Gastroesophageal sphincter (tissue), 4 donors: ENCODE measurements at regions not wholly inside any gene's neighbourhood (a gene's known extent, or its start where the extent isn't known, plus 50 kb on each side); places are given as distances from the start of the nearest gene placed in this dataset.
A peak's percentile ranks its signal among the peaks of the same experiment; 100 is the strongest.

Experiments
- ATAC-seq: fragments of 150-250 bp; one replicate; pipeline ENCODE4 v1.9.1; 2016; ENCODE audit warnings: mild to moderate bottlenecking, moderate library complexity
- H3K27ac ChIP-seq, 4 donors: fragments of 200-600 bp; sonication (generic) in 3 of 4; 1 replicate in 3 of 4; 2 replicates in 1 of 4; pipeline ENCODE4 v1.5.1; 2016 to 2019
- H3K27me3 ChIP-seq: fragments of 200-600 bp; sonication (generic); one replicate; pipeline ENCODE4 v1.5.1; 2019
- H3K36me3 ChIP-seq, 2 donors: fragments of 200-600 bp; sonication (generic); one replicate each; pipeline ENCODE4 v1.5.1; 2019; ENCODE audit warnings: control low read depth in 1 of 2
- H3K4me1 ChIP-seq, 3 donors: fragments of 200-600 bp; sonication (generic); 1 replicate in 2 of 3; 2 replicates in 1 of 3; pipeline ENCODE4 v1.5.1; 2016 to 2019; ENCODE audit warnings: control low read depth in 2 of 3
- H3K4me3 ChIP-seq, 2 donors: fragments of 200-600 bp; sonication (generic); one replicate each; pipeline ENCODE4 v1.5.1; 2019; ENCODE audit warnings: mild to moderate bottlenecking in 1 of 2, moderate library complexity in 1 of 2
- H3K9me3 ChIP-seq, 3 donors: fragments of 200-600 bp; sonication (generic); one replicate each; pipeline ENCODE4 v1.5.1; 2017 to 2019; ENCODE audit warnings: control low read depth in 2 of 3
- EP300 ChIP-seq: sonication (generic); formaldehyde crosslinking; IDR thresholded peaks from one replicate; pipeline ENCODE4 v1.6.1; 2017; ENCODE audit warnings: antibody characterized with exemption, mild to moderate bottlenecking
- POLR2A ChIP-seq, 2 donors: fragments of 450-650 bp; IDR thresholded peaks; one replicate each; pipeline ENCODE4 v1.6.1; 2017; ENCODE audit warnings: antibody characterized with exemption in 2 of 2, mild to moderate bottlenecking in 2 of 2, moderate library complexity in 1 of 2
- POLR2AphosphoS5 ChIP-seq: sonication (generic); formaldehyde crosslinking; IDR thresholded peaks from one replicate; pipeline ENCODE4 v1.6.1; 2017; ENCODE audit warnings: antibody characterized with exemption
- whole genome bisulfite sequencing, 2 donors: methylation state at CpG; one replicate each; pipeline ENCODE4 v1.1.5; 2018; ENCODE audit warnings: low coverage in 1 of 2; 5-methylcytosine and 5-hydroxymethylcytosine counted together
- TF ChIP-seq, protein P1 (sequence below), 4 experiments: fragments of 200-600 bp in 2 of 4; fragments of 450-650 bp in 2 of 4; sonication (generic) in 1 of 4; IDR thresholded peaks; one replicate each; pipeline ENCODE4 v1.5.1; 2017 to 2019; ENCODE audit warnings: antibody characterized with exemption in 4 of 4, mild to moderate bottlenecking in 2 of 4, moderate library complexity in 2 of 4

GRCh38 chr4:123838474-123838873 is 441.9 kb downstream of the SPRY1 start:
- no peaks in the 10 kb centered on the region for H3K27me3 ChIP-seq
- no peak for ATAC-seq
- no peaks in the 10 kb centered on the region for H3K36me3 ChIP-seq
- TF ChIP-seq POLR2A (IDR thresholded peaks at IDR 0.05), result no peak
- no peak for TF ChIP-seq POLR2AphosphoS5
- no peak for TF ChIP-seq EP300
- TF ChIP-seq, protein P1, sequence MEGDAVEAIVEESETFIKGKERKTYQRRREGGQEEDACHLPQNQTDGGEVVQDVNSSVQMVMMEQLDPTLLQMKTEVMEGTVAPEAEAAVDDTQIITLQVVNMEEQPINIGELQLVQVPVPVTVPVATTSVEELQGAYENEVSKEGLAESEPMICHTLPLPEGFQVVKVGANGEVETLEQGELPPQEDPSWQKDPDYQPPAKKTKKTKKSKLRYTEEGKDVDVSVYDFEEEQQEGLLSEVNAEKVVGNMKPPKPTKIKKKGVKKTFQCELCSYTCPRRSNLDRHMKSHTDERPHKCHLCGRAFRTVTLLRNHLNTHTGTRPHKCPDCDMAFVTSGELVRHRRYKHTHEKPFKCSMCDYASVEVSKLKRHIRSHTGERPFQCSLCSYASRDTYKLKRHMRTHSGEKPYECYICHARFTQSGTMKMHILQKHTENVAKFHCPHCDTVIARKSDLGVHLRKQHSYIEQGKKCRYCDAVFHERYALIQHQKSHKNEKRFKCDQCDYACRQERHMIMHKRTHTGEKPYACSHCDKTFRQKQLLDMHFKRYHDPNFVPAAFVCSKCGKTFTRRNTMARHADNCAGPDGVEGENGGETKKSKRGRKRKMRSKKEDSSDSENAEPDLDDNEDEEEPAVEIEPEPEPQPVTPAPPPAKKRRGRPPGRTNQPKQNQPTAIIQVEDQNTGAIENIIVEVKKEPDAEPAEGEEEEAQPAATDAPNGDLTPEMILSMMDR (IDR thresholded peaks at IDR 0.05), result no peak
- H3K9me3 ChIP-seq, result no peaks in the 10 kb centered on the region
- peaks cover 0 to 40% (median 5%) of the 10 kb centered on the region in 3 donors for H3K4me1 ChIP-seq
- no peak overlapping the region for H3K4me3 ChIP-seq
- no peak overlapping the region for H3K27ac ChIP-seq
- 36 to 60% methylated on average over 1 of the region's 1 CpG for WGBS, 2 donors

DNA sequence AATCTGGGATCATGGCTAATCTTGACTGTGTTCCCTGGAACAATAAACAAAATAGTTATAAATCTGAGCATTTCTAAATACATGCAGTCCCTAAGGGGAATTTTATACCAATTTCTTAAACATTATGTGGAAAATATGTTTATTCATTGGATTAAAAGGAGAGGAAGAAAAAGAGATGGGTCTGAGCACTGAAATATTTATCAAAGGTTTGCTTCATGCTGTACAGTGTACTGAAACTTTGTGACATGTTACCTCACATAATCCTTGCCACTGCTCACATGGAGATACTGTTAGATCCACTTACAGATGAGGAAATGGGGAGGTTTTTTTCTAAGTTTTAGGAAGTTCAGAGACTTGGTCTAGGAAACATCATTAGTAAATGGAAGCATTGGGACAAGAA is 443.6 kb downstream of the SPRY1 start:
- Histone ChIP-seq H3K36me3 (no peaks in the 10 kb centered on the region), H3K4me3 (no peak overlapping the region), H3K27me3 (no peaks in the 10 kb centered on the region), H3K4me1 (peaks cover 0 to 43% (median 5%) of the 10 kb centered on the region in 3 donors), H3K27ac (peak overlapping the region in 2 of 4 donors; percentile 21), H3K9me3 (peaks cover 0 to 9% (median 0%) of the 10 kb centered on the region in 3 donors)
- TF ChIP-seq EP300 (no peak), POLR2A (IDR thresholded peaks at IDR 0.05) (no peak), POLR2AphosphoS5 (no peak)
- TF ChIP-seq, protein P1 (IDR thresholded peaks at IDR 0.05), result no peak
- peak; percentile 53 for ATAC-seq

DNA sequence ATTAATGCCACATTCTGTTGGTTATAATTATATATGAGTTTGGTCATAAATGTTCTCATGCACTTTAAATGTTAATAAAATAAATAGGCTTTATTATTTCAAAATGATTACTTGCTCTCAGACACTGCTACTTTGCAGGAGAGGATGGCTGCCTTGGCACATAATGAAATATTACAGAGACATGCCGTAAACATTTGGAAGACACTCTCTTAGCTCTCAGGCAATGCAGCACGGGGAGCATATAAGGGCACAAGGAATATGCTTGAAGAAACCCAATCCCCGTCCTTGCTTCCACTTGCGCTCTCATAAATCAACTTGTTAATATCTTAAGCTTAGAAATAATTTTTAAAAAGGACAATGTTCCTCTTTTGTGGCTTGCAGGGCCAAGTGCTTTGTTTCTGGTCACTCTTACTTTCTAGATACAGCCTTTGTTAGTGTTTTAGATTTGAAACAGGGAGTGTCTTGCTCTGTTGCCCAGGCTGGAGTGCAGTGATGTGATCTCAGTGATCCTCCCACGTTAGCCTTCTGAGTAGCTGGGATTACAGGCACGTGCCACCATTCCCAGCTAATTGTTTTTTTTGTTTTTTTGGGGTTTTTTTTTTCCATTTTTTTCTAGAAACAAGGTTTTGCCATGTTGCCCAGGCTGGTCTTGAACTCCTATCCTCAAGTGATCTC is 445.0 kb downstream of the SPRY1 start:
- no peak overlapping the region for H3K4me3 ChIP-seq
- TF ChIP-seq EP300 (no peak), POLR2A (IDR thresholded peaks at IDR 0.05) (no peak), POLR2AphosphoS5 (no peak)
- TF ChIP-seq, protein P1 (IDR thresholded peaks at IDR 0.05), result no peak
- WGBS, 2 donors, result 36 to 39% methylated on average over 5 to 6 of the region's 6 CpGs

GRCh38 chr4:123843137-123843536 is 446.5 kb downstream of the SPRY1 start:
- Histone ChIP-seq H3K27ac (peak overlapping the region in 2 of 4 donors; percentile 14 to 34), H3K4me3 (no peak overlapping the region), H3K9me3 (peaks cover 0 to 9% (median 0%) of the 10 kb centered on the region in 3 donors), H3K4me1 (peaks cover 0 to 31% (median 5%) of the 10 kb centered on the region in 3 donors), H3K36me3 (no peaks in the 10 kb centered on the region), H3K27me3 (no peaks in the 10 kb centered on the region)
- WGBS, 2 donors, result 57 to 60% methylated on average over 1 of the region's 1 CpG
- TF ChIP-seq POLR2AphosphoS5 (no peak), EP300 (no peak), POLR2A (IDR thresholded peaks at IDR 0.05) (no peak)
- TF ChIP-seq, protein P1 (IDR thresholded peaks at IDR 0.05), result no peak
- no peak for ATAC-seq

More for the DNA sequence above, 445.0 kb downstream of the SPRY1 start:
- no peak for ATAC-seq
- H3K4me1 ChIP-seq, result peaks cover 0 to 38% (median 5%) of the 10 kb centered on the region in 3 donors
- peak overlapping the region in 3 of 4 donors; percentile 32 to 49 (median 46) for H3K27ac ChIP-seq
- H3K27me3 ChIP-seq, result no peaks in the 10 kb centered on the region
- peaks cover 0 to 9% (median 0%) of the 10 kb centered on the region in 3 donors for H3K9me3 ChIP-seq
- no peaks in the 10 kb centered on the region for H3K36me3 ChIP-seq

DNA sequence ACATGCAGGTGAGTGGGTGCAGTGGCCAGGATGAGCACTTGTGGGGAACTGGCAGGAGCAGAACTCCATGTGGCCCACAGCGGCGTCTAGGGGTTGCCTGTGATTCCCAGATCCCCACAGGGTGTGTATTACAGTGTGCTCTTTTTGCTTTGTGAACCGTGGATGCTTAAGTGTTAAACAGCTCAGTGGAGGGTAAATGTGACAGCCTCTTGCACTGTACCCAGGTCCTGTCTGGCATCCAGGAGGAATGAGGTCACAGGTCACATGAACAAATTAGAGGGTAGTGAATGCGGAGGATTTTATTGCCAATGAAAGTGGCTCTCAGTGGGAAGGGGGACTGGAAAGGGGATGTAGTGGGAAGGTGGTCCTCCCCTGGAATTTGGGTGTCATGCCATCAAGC is 447.8 kb downstream of the SPRY1 start:
- H3K27ac ChIP-seq, result peak overlapping the region in 1 of 4 donors; percentile 34

More for the DNA sequence above, 447.8 kb downstream of the SPRY1 start:
- Histone ChIP-seq H3K9me3 (peaks cover 0 to 9% (median 0%) of the 10 kb centered on the region in 3 donors), H3K36me3 (no peaks in the 10 kb centered on the region), H3K27me3 (no peaks in the 10 kb centered on the region), H3K4me1 (peaks cover 0 to 31% (median 5%) of the 10 kb centered on the region in 3 donors), H3K4me3 (no peak overlapping the region)
- no peak for ATAC-seq
- TF ChIP-seq POLR2AphosphoS5, result no peak
- no peak for TF ChIP-seq EP300
- TF ChIP-seq, protein P1 (IDR thresholded peaks at IDR 0.05), result no peak
- TF ChIP-seq POLR2A (IDR thresholded peaks at IDR 0.05), result no peak
- WGBS, 2 donors, result 90 to 100% methylated on average over 1 to 2 of the region's 4 CpGs
